ENCODE measurements at regions not wholly inside any gene's neighbourhood (a gene's known extent, or its start where the extent isn't known, plus 50 kb on each side); places are given as distances from the start of the nearest gene placed in this dataset.
A peak's percentile ranks its signal among the peaks of the same experiment; 100 is the strongest.

- Mint-ChIP-seq H3K4me1 (peaks cover 11% of the 10 kb centered on the region), H3K27ac (ENCODE audit: unreplicated experiment) (no peak overlapping the region), H3K36me3 (ENCODE audit: low read depth) (no peaks in the 10 kb centered on the region), H3K27me3 (ENCODE audit: low read depth) (no peaks in the 10 kb centered on the region), H3K4me3 (no peak overlapping the region), H3K9me3 (no peaks in the 10 kb centered on the region)
- TF ChIP-seq CTCF (conservative IDR thresholded peaks at IDR 0.05): no peak
- no peak for DNase-seq (ENCODE audit: low read depth, low spot score)
Measured at GRCh38 chr2:45267062-45267792, 258.0 kb upstream of the SIX2 start.

- Mint-ChIP-seq H3K27me3 (ENCODE audit: low read depth) (no peaks in the 10 kb centered on the region), H3K4me1 (peaks cover 22% of the 10 kb centered on the region), H3K36me3 (ENCODE audit: low read depth) (no peaks in the 10 kb centered on the region), H3K4me3 (no peak overlapping the region), H3K9me3 (no peaks in the 10 kb centered on the region), H3K27ac (ENCODE audit: unreplicated experiment) (no peak overlapping the region)
- TF ChIP-seq CTCF (conservative IDR thresholded peaks at IDR 0.05): no peak
- DNase-seq (ENCODE audit: low read depth, low spot score): no peak
Measured at GRCh38 chr2:45265336-45265735, 256.1 kb upstream of the SIX2 start.

- TF ChIP-seq CTCF (conservative IDR thresholded peaks at IDR 0.05): no peak
- H3K27ac Mint-ChIP-seq (ENCODE audit: unreplicated experiment): no peak overlapping the region
- no peak overlapping the region for H3K4me3 Mint-ChIP-seq
- H3K27me3 Mint-ChIP-seq (ENCODE audit: low read depth): no peaks in the 10 kb centered on the region
- no peaks in the 10 kb centered on the region for H3K36me3 Mint-ChIP-seq (ENCODE audit: low read depth)
- no peaks in the 10 kb centered on the region for H3K9me3 Mint-ChIP-seq
- DNase-seq (ENCODE audit: low read depth, low spot score): no peak
- peaks cover 30% of the 10 kb centered on the region for H3K4me1 Mint-ChIP-seq
Measured at GRCh38 chr2:45264227-45265225, 255.3 kb upstream of the SIX2 start.

- H3K9me3 Mint-ChIP-seq: no peaks in the 10 kb centered on the region
- TF ChIP-seq CTCF (conservative IDR thresholded peaks at IDR 0.05): no peak
- H3K4me1 Mint-ChIP-seq: peaks cover 43% of the 10 kb centered on the region
- H3K27ac Mint-ChIP-seq (ENCODE audit: unreplicated experiment): peak overlapping the region; percentile 21
- no peak for DNase-seq (ENCODE audit: low read depth, low spot score)
- no peaks in the 10 kb centered on the region for H3K27me3 Mint-ChIP-seq (ENCODE audit: low read depth)
- H3K4me3 Mint-ChIP-seq: peak overlapping the region; percentile 5
- no peaks in the 10 kb centered on the region for H3K36me3 Mint-ChIP-seq (ENCODE audit: low read depth)
Measured at GRCh38 chr2:45263147-45263546, 253.9 kb upstream of the SIX2 start.

- Mint-ChIP-seq H3K27me3 (ENCODE audit: low read depth) (no peaks in the 10 kb centered on the region), H3K27ac (ENCODE audit: unreplicated experiment) (no peak overlapping the region), H3K4me3 (no peak overlapping the region), H3K9me3 (no peaks in the 10 kb centered on the region), H3K4me1 (peaks cover 54% of the 10 kb centered on the region), H3K36me3 (ENCODE audit: low read depth) (no peaks in the 10 kb centered on the region)
- no peak for TF ChIP-seq CTCF (conservative IDR thresholded peaks at IDR 0.05)
- no peak for DNase-seq (ENCODE audit: low read depth, low spot score)
Measured at GRCh38 chr2:45261746-45262145, 252.5 kb upstream of the SIX2 start.

Measured in neural crest cell (in vitro differentiated cells).